Activated CD4-positive, alpha-beta T cell treated with anti-CD3 and anti-CD28 coated beads, Interleukin-2, amount 50 U/mL, for 24 hours (primary cell): ENCODE measurements at regions not wholly inside any gene's neighbourhood (a gene's known extent, or its start where the extent isn't known, plus 50 kb on each side); places are given as distances from the start of the nearest gene placed in this dataset.

ENCODE experiments used
- DNase-seq, 2 donors: peaks; one replicate each; pipeline ENCODE4 v3.0.0-alpha.2; 2020; ENCODE audit warnings: low read depth in 1 of 2, low spot score in 1 of 2

DNA sequence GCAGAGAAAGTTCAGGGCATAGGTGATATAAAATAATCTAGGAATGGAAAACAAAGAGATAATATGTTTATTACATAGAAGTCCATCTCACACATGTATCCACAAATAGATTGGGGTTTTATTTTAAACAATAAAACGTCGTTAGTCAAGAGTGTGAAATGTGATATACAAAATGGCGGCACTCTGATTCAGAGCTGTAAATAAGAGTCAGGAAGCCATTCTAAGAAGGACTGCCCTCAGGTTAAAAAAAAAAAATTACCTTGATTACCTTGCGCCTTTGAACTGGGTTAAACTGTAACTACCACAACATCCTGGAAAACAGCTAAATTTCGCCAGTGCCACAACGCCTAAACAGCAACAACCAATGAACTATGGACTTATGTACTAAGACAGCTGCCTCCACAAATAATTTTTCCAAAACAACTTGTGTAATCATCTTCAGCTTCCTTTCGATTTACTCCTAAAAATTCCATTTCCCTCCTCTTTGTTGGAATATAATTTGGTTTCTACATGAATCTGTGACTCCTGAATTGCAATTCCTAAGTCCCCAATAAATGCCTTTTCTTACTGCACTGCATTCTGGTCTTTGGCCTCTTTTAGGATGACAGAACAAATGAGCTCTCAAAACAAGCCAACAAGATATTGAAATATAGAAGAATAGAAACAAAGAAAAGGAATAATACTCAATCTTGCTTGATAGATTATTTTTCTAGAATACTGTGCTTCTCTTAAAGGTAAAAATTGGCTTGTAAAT is 1019.5 kb upstream of the MAP3K7 start:
- no peak for DNase-seq

DNA sequence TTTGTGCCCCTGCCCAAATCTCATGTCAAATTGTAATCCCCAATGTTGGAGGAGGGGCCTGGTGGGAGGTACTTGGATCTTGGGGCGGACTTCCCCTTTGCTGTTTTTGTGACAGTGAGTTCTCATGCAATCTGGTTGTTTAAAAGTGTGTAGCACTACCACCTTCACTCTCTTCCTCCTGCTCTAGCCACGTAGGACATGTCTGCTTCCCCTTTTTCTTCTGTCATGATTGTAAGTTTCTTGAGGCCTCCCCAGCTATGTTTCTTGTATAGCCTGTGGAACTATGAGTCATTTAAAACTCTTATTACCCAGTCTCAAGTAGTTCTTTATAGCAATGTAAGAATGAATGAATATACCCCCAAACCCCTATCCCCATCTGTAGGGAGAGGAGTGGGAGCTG is 1013.7 kb upstream of the MAP3K7 start:
- no peak for DNase-seq

DNA sequence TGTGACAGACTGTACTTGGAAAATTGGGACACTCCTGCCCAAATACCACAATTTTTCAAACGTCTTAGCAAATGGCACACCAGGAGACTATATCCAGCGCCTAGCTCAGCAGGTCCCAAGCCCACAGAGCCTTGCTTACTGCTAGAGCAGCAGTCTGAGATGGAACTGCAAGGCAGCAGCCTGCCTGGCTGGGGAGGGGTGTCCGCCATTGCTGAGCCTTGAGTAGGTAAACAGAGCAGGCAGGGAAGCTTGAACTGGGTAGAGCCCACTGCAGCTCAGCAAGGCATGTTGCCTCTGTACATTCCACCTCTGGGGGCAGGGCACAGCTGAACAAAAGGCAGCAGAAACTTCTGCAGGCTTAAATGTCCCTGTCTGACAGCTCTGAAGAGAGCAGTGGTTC is 1003.3 kb upstream of the MAP3K7 start:
- no peak for DNase-seq

DNA sequence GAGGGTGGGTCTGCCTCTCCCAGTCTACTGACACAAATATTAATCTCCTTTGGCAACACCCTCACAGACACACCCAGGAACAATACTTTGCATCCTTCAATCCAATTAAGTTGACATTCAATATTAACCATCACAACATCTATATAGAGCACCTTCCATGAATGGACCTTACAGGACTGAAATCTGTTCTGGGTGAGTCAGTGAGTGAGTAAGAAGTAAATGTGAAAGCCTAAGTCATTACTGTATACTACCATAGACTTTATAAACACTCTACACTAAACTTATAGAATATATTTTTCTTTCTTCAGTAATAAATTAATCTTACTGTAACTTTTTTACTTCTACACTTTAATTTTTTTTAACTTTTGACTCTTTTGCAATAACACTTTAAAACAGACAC is 993.8 kb upstream of the MAP3K7 start:
- DNase-seq, result no peak

DNA sequence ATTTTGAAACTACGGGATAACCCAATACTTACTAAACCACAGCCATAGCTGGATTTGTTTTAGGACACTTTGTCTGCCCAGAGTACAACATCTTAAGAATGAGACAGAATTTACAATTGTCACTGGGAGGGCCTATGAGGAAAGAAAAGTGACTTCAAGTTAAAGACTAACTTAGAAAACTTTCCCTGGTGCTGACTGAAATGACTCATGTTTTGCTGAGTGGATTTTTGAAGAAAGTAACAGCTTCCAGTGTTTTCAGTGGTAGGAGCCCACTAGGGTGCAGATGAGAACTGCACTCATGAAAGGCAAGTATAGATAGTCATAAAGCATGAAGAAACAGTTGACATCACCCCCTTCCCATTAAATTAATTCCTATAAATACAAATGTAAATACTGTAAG is 988.2 kb upstream of the MAP3K7 start:
- DNase-seq, result no peak

DNA sequence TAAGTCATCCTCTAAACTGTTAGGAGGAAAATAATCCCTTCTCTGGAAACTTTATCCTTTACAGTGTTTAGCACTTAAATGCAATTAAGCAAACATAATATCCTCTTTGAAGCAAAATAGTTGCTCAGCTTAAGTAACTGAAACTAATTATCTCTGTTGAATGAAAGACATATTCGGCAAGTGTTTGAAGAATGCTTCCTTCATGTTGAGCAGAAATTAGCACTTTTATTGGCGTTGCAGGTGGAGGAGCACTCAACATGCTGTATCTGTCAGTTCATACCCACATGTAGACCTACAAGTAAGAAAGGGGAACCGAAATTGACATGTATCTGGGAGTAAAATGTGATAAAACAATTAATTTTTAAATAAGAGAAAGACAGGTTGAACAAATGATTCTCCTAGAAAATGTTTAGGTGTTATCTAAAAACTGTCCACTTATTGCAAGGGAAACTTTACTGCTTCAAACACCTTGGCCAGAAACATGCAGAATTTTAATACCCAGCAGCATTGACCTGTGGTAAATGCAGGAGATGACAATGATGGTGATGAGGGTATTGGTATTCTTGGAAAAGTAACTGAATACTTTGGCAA is 987.0 kb upstream of the MAP3K7 start:
- no peak for DNase-seq

DNA sequence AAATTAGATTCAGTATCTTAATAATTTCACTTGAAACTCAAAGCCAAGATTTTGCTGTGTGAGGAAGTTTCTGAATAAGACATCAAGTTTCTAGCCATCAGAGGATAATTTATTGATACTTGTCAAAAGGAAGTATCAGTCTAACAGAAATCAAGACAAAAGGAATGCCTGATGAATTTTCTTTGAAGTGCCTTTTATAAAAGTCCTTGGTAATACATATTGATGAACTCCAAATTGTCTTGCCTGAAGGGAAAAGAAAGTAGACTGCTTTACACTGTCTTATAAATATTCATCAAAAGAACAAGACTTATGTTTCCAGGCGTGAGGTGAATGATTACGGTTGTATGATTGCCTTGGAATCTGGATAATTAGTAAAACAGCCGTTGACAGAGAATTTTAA is 986.0 kb upstream of the MAP3K7 start:
- DNase-seq, result no peak

DNA sequence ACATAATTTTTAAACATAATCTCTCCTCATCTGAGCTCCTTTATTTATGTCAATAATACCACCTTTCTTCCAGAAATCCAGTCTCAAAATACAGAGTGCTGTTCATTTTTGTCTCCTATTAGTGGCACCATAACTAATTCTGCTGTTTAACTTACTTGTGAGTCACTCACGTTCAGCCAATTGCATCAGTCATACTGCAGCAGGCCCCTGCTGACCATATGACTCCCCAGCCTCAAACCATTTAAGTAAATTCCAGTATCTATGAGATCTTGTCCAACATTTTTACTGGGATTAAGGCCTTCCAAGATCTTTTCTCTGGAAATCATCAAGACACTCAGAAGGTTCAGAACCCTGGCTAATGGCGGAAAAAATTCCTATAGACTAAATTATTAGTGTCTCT is 982.2 kb upstream of the MAP3K7 start:
- no peak for DNase-seq

DNA sequence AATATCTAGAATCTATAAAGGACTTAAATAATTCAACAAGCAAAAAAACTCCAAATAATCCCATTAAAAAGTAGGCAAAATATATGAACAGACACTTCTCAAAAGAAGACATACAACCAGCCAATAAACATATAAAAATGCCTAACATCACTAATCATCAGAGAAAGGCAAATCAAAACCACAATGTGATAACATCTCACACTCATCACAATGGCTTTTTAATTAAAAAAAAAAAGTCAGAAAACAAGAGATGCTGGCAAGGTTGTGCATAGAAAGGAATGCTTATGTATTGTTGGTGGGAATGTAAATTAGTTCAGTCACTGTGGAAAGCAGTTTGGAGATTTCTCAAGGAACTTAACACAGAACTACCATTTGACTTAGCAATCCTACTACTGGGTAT is 979.6 kb upstream of the MAP3K7 start:
- DNase-seq, result no peak

DNA sequence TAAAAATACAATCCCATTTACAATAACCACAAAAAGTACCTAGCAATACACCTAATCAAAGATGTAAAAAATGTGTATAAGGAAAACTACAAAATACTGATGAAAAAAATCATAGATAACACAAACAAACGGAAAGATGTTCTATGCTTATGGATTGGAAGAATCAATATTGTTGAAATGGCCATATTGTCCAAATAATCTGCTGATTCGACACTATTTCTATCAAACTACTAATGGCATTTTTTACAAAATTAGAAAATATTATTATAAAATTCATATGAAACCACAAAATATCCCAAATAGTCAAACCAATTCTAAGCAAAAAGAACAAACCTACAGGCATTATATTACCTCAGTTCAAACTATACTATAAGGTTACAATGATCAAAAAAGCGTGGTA is 978.3 kb upstream of the MAP3K7 start:
- no peak for DNase-seq

DNA sequence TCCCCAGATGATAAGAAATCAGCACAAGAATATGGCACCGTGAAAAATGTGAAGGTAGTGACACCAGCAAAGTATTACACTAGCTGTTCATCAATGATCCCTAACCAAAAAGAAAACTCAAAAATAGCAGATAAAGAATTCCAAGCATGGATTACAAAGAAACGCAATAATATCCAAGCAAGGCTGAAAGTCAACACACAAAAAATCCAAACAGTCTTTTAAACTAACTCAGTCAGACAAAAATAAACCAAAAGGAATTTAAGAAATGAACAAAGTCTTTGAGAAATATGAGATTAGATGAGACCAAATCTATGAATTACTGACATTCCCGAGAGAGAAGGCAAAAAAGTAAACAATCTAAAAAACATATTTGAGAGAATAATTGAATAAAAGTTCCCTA is 976.1 kb upstream of the MAP3K7 start:
- DNase-seq, result no peak

DNA sequence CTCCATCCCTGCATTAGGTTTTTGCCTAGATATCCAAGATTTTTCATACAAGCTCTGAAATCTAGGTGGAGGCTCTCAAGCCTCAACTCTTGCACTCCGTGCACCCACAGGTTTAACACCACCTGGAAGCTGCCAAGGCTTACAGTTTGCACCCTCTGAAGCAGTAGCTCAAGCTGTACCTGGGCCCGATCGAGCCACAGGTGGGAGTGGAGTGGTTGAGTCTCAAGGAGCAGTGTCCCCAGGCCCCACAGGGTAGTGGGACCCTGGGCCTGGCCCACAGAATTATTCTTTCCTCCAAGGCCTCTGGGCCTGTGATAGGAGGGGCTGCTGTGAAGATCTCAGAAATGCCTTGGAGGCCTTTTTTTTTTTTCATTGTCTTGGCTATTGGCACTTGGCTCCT is 973.5 kb upstream of the MAP3K7 start:
- no peak for DNase-seq

DNA sequence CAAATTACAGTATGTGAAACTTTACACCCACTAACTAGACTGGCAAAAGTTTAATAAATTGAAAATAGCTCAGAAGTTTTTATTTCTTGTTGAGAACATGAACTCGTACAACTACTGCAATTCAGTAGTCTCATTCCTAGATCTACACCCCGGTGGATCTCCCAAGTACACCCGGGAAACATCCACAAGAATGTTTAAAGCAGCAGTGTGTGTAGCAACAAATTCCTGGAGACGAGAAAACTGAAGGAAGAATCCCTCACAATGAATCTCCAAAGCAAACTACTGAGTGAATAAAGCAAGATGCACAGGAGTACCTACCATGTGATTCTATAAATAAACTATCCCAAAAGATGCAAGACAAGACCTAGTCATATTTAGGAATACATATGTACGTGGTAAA is 954.0 kb upstream of the MAP3K7 start:
- DNase-seq, result no peak

DNA sequence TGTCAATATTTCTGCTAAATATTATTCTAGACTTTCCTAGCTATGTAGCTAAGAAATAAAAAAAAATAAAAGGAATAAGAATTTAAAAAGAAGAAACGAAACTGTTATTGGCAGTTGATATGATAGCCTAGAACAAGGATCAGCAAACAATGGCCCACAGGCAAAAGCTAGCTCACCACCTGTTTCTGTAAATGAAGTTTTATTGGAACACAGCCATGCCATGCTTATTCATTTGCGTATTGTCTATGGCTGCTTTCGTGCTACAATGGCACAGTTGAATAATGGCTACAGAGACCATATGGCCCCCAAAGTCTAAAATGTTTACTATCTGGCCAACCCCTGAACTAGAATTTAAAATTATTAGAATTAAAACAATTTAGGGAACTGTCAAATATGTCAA is 952.6 kb upstream of the MAP3K7 start:
- no peak for DNase-seq

DNA sequence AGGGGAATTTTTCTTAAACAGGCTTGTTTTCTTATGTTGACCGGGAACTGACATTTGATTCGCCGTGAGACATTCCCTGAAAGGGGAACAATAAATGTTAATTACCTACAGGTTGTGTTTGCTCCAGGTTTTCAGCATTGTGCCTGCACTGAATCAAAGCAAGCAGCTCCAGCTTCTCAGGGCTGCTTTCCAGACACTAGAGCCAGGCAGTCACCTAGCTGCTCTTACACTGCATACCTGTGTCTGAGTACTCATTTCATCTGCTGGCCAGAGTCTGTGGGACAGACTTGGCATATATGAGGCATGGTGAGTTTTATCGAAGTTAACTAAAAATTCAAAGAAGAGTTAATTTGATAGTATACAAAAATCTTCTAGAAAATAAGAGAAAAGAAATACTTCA is 951.8 kb upstream of the MAP3K7 start:
- DNase-seq, result no peak

DNA sequence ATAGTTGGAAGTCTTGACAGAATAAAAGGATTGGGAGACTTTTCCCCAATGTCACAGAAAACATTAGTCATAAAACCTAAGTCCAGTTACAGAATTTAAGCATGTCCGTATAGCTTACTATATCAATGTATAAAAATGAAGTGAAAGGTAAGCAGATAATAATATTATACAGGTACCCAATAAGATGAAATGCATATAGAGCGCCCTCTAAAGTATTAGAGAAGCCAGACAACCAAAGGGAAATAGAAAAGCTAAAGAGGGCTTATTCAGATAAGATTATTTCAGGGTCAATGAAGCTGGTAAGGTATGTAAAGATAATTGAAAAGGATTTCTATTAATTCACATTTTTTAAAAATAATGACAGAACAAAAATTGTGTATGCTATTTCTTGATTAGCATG is 947.7 kb upstream of the MAP3K7 start:
- DNase-seq, result no peak

DNA sequence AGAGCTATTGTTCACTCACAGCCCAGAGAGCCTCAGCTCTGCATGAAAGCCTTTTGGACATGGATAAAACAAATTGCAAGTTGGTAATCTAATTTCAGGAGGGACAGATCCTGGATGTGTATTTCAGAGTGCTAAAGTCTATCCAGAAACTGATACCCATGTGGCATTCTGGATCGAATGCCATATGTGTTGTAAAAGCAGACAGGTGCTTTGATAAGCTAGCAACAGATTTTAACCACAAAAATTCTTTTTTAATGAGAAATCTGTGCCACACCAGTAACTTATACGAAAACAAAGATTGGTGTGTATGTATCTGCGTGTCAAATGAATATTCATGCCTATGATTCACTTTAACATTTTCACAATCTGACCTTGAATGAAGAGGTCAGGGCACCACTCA is 936.6 kb upstream of the MAP3K7 start:
- no peak for DNase-seq

DNA sequence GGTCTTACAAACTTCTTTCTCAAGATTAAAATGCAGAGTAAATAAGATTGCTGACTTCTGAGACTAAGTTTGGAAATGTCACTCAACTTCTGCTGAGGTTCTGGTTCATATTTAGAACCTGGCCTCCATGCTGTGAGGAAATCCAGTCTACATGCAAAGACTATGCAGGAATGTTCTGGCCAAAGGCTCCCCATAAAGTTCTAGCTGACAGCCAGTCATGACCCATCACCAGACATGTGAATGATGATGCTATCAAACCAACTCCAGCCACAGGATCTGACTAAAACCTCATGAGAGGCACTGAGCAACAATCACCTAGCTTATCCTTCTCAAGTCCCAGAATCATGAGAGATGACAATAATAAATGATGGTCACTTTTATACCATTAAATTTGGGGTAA is 935.1 kb upstream of the MAP3K7 start:
- no peak for DNase-seq

DNA sequence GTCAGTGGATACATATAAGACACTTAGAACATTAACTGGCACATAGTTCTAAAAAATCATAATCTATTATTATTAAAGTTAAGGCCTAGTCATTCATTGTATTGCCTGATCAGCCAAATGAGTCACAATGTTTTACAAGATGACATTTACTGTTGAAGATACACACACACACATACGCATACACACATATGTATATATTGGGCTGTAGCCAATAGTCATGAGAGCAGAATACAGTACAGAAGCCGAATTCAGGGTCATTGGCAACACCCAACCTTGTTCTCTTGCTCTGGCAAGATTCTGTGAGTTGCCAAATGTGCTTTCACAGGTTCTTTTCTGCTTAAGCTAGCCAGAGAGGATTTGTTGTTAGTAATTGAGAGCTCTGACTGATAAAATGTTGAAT is 922.8 kb upstream of the MAP3K7 start:
- no peak for DNase-seq

DNA sequence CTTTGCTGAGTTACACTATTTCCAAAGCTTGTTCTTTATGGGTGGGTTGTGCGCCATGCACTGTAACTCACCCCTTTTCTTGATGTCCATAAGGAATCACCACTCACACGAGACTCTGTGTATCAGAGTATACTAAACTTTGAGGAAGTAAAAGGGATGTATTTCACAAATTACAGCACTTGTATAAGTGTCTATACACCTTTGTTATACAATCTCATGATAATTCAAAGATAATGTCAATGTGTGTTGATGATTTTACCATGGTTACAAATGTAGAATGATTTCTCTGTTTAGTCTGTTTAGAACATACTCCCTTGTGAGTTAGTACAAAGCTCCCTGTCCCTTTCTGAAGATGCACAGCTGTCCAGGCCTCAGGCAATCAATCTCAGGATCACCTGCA is 922.2 kb upstream of the MAP3K7 start:
- no peak for DNase-seq

DNA sequence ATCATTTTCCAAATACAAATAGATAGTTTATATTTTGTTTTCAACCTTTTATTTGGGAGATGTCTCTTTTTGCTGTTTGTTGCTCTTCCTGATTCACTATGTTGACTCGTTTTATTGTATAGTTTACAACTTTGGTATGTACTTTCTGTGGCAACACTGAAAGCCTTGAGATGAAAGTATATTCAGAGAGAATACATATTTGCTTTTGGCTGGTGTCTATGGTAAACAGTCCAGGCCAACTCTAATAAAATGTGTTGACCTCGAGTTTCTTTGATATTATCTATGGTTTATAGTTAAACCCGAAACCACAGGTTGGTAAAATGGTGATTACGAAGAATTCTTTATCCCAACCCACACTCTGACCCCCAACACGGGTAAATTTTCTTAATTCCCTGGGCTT is 919.6 kb upstream of the MAP3K7 start:
- no peak for DNase-seq

DNA sequence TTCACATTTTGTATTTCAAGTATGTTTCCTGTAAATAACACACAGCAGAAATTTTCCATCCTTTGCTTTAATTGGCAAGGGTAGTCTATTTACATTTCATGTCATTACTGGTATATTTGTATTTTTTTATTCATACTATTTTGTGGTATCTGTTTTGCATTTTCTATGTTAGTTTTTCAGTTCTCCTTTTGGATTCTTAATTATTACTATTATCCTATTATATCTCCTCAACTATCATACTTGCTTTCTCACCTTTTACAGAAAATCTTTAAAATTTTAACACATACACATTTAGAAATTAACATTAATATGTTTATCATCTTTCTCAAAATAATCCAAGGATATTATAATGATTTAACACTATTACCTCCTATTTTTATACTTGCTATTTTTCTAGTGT is 918.3 kb upstream of the MAP3K7 start:
- DNase-seq, result no peak

DNA sequence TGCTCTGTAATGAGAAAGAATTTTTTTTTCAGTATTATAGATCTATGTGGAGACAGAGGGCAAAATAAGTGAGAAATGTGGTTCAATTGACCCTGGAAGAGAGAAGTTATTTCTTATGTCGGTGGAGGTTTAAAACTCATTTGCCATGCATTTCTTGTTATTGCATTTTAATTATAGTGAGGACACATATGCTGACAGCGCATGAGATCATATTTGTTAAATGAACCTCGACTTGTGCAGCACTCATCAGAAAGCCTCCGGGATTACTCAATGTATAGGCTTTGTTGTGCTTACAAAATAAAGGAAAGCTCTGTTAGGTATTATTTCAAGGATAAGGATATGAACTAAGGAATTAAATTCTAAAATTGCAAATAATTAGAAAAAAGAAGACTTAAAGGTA is 915.1 kb upstream of the MAP3K7 start:
- DNase-seq, result no peak
